ENCODE measurements at regions not wholly inside any gene's neighbourhood (a gene's known extent, or its start where the extent isn't known, plus 50 kb on each side); places are given as distances from the start of the nearest gene placed in this dataset.

DNA sequence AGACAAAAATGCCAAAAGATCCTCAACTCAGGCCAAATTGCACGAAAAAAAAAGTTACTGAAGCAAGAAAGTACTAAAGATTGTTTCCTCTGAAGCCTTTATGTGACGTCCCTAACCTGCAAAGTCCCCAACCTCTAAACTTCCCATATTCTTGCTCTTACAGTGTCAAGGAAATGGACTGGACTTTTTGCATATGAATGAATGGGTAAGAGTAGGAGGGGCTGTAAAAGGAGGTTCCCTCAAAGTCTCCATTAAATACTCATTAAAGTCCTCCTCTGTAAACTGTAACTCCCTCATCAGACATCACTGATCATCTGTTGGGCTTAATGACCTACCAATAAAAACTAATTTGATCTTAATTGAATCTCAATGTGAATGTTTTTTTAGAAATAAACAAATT is 164.8 kb upstream of the STEAP1 start:
- TF ChIP-seq, protein P1, sequence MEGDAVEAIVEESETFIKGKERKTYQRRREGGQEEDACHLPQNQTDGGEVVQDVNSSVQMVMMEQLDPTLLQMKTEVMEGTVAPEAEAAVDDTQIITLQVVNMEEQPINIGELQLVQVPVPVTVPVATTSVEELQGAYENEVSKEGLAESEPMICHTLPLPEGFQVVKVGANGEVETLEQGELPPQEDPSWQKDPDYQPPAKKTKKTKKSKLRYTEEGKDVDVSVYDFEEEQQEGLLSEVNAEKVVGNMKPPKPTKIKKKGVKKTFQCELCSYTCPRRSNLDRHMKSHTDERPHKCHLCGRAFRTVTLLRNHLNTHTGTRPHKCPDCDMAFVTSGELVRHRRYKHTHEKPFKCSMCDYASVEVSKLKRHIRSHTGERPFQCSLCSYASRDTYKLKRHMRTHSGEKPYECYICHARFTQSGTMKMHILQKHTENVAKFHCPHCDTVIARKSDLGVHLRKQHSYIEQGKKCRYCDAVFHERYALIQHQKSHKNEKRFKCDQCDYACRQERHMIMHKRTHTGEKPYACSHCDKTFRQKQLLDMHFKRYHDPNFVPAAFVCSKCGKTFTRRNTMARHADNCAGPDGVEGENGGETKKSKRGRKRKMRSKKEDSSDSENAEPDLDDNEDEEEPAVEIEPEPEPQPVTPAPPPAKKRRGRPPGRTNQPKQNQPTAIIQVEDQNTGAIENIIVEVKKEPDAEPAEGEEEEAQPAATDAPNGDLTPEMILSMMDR (IDR thresholded peaks at IDR 0.05; ENCODE audit: low read depth, low read length): no peak
- no peak for TF ChIP-seq POLR2A (IDR thresholded peaks at IDR 0.05; ENCODE audit: extremely low read depth, insufficient read length)
- TF ChIP-seq, protein P2, sequence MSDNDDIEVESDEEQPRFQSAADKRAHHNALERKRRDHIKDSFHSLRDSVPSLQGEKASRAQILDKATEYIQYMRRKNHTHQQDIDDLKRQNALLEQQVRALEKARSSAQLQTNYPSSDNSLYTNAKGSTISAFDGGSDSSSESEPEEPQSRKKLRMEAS (IDR thresholded peaks at IDR 0.05; ENCODE audit: low read depth, low read length): no peak
